NCI-H510A (cell line): ENCODE measurements at regions not wholly inside any gene's neighbourhood (a gene's known extent, or its start where the extent isn't known, plus 50 kb on each side); places are given as distances from the start of the nearest gene placed in this dataset.

Experiments used
- DNase-seq: peaks from one replicate; lab custom pipeline; 2025; lab: John Stamatoyannopoulos, UW

GRCh38 chr5:96283589-96283988 lies 149.5 kb downstream of the PCSK1 start:
- no peak for DNase-seq

- no peak for DNase-seq
These were observed 151.0 kb downstream of the PCSK1 start for GRCh38 chr5:96282020-96282419.

GRCh38 chr5:96280946-96281393 lies 152.1 kb downstream of the PCSK1 start:
- no peak for DNase-seq

GRCh38 chr5:96279801-96280542 lies 153.1 kb downstream of the PCSK1 start:
- DNase-seq, result no peak

GRCh38 chr5:96278981-96279380 lies 154.1 kb downstream of the PCSK1 start:
- DNase-seq, result no peak

- DNase-seq, result no peak
These were observed 158.0 kb downstream of the PCSK1 start for GRCh38 chr5:96275051-96275450.

- no peak for DNase-seq
These were observed 167.6 kb downstream of the PCSK1 start for GRCh38 chr5:96265487-96265886.

GRCh38 chr5:96264047-96264446 lies 169.0 kb downstream of the PCSK1 start:
- no peak for DNase-seq

- DNase-seq, result no peak
These were observed 170.9 kb downstream of the PCSK1 start for GRCh38 chr5:96262105-96262504.

- no peak for DNase-seq
These were observed 173.0 kb downstream of the PCSK1 start for GRCh38 chr5:96260009-96260408.

- DNase-seq, result no peak
These were observed 173.8 kb downstream of the PCSK1 start for GRCh38 chr5:96259151-96259772.

- no peak for DNase-seq
These were observed 174.4 kb downstream of the PCSK1 start for GRCh38 chr5:96258692-96259091.

- DNase-seq, result no peak
These were observed 175.1 kb downstream of the PCSK1 start for GRCh38 chr5:96257904-96258303.

- DNase-seq, result no peak
These were observed 176.1 kb downstream of the PCSK1 start for GRCh38 chr5:96256795-96257470.

- DNase-seq, result no peak
These were observed 177.9 kb downstream of the PCSK1 start for GRCh38 chr5:96254980-96255691.

GRCh38 chr5:96253140-96253539 lies 179.9 kb downstream of the PCSK1 start:
- no peak for DNase-seq

GRCh38 chr5:96252596-96252995 lies 180.5 kb downstream of the PCSK1 start:
- DNase-seq, result no peak

GRCh38 chr5:96250782-96251181 lies 182.3 kb downstream of the PCSK1 start:
- DNase-seq, result no peak

- no peak for DNase-seq
These were observed 184.9 kb downstream of the PCSK1 start for GRCh38 chr5:96248131-96248530.

GRCh38 chr5:96247708-96248107 lies 185.3 kb downstream of the PCSK1 start:
- DNase-seq, result no peak

GRCh38 chr5:96247097-96247701 lies 185.8 kb downstream of the PCSK1 start:
- peak; percentile 3 for DNase-seq
